GM21367 (cell line): ENCODE measurements at regions not wholly inside any gene's neighbourhood (a gene's known extent, or its start where the extent isn't known, plus 50 kb on each side); places are given as distances from the start of the nearest gene placed in this dataset.
"Not testable (repeated sequence)": the region's sequence is repeated elsewhere in the genome, so short reads cannot be mapped to it uniquely, and the experiment has no call there.

Experiments used
- ATAC-seq: cut with Tn5 transposase; IDR thresholded peaks from one replicate; pipeline ENCODE4 v1.9.1; 2021; ENCODE audit not compliant: unreplicated experiment

DNA sequence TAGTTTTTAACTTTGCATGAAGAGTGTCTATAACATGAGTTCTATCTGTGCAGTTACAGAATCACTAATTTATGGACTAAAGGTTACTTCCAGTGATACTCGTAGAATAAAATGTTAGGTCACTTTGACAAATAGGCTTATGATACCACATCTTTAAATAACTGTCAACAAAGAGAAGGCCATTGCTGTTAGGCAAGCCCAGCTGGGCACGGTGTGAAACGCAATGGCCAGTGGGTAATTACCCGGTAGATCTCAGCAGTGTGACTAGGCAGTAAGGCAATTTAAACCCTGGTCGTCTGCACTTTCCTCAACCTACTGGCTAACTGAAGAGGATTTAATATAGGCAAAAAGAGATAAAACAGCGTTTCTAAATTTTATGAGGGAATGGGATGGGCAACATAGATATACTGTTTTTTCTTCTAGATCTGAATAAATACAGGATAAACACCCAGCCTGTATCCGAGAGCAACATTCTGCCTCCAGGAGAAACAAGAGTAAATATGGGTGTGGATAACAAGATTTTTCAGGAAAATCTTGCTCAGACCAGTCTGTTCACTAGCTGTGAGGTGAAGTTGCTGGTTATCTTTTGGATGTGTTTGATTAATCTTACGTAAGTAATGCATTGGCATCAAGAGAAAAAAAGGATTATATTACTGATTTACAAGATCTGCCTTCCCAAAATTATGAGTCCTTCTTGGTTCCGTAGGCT lies 631.3 kb downstream of the EFNB2 start:
- ATAC-seq = no peak

DNA sequence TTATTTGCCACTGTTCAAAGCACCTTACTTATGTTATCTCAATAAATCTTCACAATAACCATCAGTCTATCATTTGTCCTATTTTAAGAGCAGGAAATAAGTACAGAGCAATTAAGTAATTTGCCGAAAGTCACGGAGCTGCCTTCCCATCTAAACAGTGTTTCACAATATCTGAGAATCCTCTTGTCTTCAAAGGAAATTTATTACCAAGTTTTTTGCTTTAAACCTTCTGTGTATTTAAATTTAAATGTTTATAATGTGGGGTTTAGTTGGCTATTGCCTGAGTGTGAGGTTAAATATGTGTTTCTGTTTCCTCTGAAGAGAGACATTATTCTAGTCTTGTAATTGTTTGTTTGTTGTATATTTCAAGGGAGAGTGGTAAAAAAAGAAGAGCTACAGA lies 633.1 kb downstream of the EFNB2 start:
- no peak for ATAC-seq

DNA sequence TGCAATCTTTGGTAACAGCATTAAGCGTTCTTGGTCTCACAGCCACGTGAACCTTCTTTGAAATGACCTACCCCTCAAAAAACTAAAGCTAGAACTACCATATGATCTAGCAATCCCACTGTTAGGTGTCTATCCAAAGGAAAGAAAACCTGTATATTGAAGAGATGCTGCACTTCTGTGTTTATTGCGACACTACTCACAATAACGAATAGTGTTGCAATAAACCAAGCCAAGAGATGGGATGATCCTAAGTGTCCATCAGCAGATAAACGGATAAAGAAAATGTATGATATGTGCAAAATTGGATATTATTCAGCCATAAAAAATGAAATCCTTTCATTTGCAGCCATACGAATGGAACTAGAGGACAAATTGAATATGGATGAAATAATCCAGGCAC lies 637.9 kb downstream of the EFNB2 start:
- no peak for ATAC-seq

DNA sequence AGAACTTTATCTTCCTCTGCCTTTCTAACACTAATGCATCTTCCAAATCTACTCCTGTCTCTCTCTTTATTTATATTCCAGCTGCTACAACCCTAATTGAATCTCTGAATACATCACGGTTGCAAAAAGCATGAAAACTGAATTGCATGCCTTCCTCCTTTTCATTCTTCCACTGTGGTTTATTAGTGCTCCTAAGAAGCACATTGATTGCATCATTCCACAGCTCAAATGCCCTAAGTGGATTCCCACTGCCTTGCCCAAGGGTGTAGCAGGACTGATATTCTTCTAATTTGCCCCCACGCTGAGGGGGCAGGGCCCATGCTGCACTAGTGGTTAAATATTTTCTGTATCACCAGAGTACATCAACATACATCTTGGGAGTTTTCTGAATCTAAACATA lies 640.8 kb downstream of the EFNB2 start:
- no peak for ATAC-seq

DNA sequence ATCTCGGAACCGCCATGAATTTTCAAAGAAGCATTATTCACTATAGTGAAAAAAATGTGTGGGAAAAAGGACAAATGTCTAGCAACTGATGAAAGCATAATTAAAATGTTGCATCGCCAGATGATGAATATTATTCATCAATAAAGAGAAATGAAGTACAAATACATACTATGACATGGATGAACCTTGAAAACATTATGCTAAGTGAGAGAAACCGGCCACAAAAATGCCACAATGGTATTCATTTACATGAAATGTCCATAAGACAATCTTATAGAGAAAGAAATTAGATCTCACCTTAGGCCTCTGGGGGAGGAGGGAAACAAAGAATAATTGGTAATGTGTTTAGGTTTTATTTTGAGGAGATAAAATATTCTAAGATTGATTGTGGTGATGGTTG lies 645.0 kb downstream of the EFNB2 start:
- no peak for ATAC-seq

DNA sequence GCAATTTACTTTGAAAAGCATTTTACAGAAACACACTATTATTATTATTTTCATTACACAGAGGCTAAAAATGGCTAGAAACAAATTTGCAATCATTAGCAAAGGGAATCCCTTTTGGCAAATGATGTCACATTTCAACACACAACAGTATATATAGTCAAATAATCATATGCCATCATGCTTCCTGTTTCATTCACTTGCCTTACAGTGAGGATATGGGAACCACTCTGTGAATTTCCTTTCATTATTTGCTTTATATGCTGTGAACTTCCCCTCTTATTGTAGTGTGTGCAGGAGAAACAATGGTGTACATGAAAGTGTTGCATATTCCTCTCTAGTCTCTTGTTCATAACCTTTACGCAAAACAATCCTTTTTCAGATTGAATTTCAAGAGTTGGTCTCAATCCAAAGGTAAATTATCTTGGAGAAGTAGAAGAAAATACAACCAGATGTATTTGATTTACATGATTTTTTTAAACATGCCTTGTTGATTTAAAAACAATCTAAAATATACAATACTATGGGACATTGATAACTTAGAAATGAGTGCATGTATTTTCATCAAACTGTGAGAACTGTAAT lies 657.3 kb downstream of the EFNB2 start:
- no peak for ATAC-seq

DNA sequence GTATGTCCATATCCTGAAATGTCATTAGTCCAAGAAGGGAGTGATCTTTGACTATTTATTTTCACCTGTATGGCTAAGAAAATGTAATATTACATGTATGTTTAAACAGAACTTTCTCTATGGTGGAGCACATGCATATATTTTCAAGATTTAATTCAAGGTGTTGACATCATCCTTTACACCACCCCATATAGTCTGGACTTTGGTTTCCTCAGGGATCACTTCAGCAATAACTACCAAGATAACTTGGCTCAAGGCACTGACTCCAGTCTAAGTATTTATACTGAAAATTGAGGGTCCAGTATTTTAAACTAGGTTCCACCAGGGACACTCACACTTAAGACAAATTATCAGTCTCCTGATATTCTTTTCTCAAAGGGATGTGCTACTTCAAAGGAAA lies 660.6 kb downstream of the EFNB2 start:
- ATAC-seq = no peak

DNA sequence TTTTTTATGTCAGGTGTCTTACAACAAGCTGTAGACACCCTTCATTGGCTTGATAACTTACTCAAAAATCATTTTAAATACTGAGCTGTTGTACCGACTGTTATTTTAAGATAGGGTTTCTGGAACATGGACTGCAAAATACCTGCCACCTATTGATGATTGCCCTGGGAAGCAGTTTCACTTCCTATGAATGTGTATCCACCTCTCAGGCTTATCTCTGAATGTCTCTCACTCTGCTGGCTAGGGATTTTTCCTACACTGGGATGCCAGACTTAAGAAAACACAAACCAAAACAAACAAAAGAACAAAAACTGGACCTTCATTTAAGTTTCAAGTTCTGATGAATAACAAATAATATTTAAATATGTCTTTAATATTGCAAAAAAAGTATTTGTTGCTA lies 663.7 kb downstream of the EFNB2 start:
- ATAC-seq = no peak

DNA sequence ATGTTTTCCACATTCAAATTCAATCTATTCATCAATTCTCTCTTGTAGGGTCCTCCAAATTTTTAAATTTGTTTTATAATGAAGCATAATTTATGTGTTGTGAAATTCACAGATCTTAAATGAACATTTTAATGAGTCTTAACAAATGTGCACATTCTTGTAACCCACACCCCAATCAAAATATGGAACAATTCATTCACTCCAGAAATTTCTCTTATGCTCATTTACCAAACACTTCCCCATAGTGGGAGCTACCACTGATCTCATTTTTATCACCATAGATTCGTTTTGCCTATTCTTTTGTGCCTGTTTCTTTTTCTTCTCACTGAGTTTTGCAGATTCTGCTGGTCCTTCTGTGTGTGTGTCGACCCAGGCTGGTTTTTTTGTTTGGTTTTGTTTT lies 664.1 kb downstream of the EFNB2 start:
- ATAC-seq = no peak

DNA sequence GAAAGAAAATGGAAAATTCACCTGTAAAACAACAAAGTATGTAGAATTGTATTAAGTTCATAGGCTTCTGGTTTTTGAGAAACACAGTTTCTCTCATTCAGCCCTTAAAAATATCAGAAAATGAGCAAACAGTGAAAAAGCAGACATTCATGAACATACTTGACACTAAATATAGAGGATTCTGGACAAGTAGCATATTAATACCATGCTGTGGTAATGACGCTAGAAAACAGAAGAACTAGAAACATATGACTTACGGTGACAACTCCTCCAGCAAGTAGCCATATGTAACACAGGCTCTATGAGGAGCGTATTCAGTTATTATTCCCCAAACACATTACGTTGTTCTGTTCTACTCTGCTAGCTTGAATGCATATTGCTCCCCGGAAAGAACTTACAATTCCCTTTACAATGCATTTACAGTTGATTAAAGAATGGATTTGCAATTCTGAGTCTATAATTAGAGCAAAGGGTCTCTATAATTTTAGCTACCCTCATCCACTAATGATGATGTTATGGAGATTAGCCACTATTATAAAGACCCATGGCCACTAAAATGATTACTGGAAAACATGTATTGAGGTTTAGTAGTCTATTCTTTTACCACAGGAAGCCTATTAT lies 672.1 kb downstream of the EFNB2 start:
- no peak for ATAC-seq

DNA sequence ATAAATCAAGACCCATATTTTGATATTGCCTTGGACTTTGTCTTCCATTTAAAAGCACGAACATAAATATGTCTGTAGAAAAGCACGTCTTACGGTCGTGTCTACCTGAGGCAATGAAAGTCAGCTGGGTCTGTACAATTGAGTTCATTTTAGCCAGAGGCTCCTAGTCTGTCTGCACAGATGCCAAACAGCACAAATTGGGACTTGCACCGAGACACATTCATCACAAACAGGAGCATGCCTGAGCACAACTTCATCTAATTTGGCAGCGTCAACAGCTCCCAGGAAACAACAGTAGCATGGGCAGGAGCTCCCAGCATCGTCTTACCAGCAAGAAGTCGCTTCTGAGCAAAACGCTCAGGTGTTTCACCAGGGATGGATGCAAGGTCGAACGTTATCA lies 687.0 kb downstream of the EFNB2 start:
- no peak for ATAC-seq

DNA sequence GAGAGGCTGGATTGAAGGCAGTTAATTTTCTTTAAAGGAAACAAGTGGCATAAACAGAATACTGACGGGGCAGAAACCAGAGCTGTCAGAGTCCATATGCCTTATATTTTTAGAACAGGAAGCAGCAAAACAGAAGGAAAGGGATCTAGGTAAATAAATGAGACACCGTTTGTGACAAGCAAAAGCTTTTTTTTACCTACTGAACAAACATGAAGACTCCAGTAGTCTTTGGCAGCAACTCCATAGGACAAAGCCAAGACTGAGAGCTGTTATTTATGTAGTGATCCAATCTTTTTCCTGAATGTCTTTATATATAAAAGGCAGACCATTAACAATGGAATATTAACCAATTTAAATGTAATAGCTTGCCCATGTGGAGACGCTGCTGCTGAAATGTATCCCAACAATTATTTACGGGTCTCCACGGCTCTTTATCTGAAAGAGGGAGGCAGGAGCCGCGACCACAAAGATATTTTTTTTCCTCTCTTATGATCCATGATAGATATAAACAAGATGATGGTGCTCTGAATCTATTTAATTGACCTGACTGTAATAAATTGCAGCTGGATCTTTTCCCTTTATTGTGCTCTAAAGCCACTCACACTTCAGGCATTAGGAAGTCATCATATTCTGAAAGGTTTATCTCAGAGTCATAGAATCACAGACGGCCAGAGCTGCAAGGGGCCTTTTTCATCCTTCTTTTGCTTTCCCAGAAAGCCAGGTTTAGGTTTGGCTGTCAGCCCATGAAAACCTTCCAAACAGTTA lies 687.8 kb downstream of the EFNB2 start:
- no peak for ATAC-seq

DNA sequence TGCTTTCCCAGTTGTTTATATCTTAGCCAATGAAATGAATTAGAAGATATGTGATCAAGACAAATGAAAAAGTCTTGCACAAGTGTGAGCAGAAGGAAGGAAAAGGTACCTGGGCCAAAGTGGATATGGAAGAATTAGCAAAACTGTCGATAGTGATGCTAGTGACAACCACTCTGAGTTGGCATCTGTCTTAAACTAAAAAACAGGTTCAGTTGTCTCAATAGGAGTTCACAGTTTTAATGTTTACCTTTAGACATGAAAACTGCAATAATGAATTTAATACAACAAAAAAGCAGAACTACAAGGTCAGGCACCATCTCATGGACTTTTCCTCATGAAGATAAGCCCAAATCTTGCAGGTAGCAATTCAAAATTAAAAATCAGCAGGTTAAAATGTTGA lies 688.5 kb downstream of the EFNB2 start:
- no peak for ATAC-seq

DNA sequence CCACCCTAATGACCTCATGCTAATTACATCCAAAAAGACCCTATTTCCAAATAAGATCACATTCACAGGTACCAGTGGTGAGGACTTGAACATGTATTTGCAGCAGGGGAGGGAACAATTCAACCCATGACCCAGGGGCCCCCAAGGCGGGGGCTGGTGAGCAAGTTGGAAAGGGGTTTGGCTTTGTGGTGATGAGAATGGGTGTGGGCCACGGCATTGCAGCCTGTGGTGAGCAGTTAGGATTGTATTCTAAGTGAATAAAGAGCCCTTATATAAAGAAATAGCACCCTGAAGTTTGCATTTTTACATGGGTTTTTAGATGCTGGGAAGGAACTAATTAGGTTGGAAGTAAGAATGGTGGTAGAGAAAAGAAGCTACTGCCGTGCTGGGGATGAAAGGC lies 694.2 kb downstream of the EFNB2 start:
- no peak for ATAC-seq

DNA sequence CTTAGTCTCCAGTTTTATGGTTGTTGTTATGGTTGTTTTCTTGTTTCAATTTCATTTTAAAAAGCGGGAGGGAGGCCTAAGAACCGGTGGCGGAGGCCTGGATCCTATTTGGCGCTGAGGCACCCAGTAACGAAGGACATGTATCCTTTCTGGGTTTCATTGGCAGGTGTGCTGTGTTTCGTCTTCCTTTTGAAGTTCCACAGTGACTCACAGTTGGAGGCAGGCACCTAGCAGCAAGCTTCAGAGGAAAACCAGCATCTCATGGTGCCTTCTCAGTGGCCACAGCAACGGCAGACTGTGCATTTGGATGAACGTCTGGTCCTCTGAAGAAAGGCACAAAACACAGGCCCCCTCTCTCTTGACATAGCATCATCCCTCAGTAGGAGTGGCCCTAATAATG lies 697.2 kb downstream of the EFNB2 start:
- no peak for ATAC-seq

DNA sequence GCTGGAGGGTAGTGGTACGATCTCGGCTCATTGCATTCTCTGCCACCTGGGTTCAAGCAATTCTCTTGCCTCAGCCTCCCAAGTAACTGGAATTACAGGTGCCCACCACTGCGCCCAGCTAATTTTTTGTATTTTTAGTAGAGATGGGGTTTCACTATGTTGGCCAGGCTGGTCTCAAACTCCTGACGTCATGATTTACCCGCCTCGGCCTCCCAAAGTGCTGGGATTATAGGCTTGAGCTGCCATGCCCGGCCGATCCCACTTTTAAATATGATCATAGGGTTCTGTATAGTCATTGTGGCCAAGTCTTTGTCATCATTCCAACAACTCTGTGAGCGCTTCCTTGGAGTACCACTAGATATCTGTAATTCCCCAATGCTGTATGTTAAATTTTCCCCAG lies 698.2 kb downstream of the EFNB2 start:
- ATAC-seq = not testable (repeated sequence)

DNA sequence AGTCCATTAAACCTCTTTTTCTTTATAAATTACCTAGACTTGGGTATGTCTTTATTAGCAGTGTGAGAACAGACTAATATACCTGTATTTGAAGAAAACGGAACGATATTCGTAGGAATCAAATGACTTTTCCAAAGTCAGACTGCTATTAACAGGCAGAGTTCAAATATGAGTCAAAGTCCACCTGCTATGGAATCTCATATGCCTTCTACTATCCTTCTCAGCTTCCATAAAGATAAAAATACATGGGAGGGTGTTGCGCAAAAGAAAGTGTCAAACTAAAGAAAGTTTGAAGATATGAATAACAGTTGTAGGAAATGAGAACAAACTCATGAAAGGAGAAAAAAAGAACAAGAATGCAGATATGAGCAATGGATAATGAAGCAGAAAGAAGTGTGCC lies 704.6 kb downstream of the EFNB2 start:
- no peak for ATAC-seq

DNA sequence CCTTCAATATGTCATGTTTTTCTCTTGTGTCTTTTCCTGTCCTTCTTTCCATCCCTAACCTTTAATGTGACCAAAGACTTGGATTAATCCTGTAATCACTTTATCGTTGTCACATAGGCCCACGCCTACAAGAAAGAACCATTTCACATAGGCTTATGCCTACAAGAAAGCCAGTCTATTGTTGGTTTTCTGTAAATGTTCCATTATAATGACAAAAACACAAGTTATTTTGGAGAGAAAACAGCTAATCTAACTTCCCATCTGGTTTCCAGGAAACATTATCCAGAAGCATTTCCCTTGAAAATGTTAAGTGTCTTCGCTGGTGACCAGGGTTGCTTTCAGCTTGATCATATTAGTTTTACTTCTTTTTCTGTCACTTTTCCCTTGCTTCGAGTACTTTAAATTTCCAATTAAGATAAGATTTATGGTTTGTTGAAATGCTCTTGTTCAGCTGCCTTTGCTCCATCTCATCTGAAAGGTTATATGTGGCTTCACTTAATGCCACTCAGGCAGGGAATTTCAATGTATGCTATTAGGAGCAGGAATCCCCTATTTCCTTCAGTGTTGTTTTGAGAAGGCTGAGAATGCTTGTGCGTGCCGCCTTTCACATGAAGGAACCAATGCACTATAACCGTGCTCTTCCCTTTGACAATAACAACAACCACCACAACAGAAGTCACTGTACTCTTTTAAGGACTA lies 708.2 kb downstream of the EFNB2 start:
- no peak for ATAC-seq

DNA sequence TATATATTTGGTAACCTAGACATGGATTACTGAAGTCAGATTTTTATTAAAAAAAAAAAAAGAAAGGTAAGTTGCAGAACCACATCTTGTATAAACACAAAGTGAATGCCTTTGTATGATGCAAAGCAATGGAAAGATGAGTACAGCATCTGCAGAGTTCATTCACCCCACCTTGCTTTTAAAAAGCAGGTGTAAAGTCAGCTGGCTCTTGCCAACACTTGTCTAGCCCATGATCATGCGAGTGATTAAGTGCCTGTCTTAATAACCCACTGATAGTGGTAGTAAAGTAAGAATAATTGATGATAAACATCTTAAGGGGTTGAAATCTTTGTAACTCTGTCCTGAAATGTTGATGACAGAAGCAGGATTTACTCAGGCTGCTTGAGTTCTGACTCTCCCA lies 710.4 kb downstream of the EFNB2 start:
- no peak for ATAC-seq

DNA sequence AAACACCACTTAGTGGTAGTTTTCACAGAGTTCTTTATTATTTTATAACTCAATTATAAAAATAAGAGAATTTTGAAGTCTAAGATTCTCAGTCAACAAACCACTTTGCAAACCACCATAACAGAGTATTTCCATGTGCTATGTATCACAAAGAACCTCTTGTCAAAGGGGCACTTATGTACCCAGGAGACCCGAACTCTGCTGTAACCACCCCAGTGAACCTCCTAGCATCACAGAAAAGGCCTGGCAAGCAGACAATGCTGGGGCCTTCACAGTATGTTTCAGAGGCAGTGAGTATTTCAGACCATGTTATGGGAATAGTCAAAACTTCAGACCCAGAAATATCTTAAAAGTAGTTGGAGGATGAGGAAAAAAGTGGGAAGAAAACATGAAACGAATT lies 714.1 kb downstream of the EFNB2 start:
- no peak for ATAC-seq

DNA sequence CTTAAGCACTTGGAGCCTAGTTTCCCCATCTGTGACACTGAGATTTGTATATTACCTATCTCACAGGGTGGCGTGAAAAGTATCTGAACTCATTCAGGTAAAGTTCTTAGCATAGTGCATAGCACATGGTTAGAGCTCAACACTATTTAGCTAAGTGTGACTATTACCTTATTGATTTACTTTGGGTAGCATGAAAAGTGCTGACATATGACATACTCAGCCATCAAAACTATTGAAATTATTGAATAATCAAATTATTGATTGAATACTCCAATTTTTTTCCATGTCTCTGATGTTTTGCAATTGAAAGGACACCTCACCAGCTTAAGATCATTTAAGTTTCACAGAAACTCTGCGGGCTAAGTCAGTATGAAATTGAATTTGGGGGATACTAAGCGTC lies 715.0 kb downstream of the EFNB2 start:
- no peak for ATAC-seq
